ENCODE measurements at regions not wholly inside any gene's neighbourhood (a gene's known extent, or its start where the extent isn't known, plus 50 kb on each side); places are given as distances from the start of the nearest gene placed in this dataset.

DNA sequence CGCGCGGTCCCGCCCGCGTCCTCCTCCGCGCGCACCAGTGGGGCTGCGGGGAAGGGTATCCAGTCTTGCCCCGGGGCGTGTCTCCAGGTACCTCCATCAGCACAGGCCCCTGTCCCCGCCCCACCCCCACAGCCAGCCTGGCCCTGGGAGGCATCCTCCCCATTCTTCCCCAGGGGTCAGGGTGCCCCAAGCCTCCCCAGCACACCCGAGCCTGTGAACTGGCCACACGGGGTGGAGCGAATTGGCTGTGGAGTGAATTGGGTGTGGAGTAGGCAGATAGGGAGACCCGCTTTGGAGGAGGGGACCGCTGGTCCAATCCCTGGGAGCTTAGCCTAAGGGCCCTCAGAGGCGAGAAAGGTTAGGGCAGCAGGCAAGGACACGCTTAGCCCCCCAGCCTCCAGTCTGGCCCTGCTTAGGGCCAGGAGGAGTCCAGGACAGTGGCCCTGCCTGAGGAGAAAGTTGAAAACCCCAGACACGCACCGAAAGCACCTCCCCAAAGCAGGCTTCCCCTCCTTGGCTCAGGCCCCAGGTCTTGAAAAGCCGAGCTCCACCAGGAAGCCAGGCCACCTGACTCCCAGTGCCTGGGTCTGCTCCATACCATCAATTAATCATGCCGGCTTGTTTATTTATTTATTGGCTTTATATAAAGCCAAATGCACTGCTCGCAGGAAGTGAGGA is 107.7 kb upstream of the SLC6A11 start:
- TF ChIP-seq KDM5B (CRISPR knock-in tag; IDR thresholded peaks at IDR 0.05; ENCODE audit: borderline replicate concordance) (no peak), ZNF350 (CRISPR knock-in tag; IDR thresholded peaks at IDR 0.05; ENCODE audit: borderline replicate concordance, low read depth) (no peak), ZNF260 (CRISPR knock-in tag; IDR thresholded peaks at IDR 0.05; ENCODE audit: borderline replicate concordance, low read depth) (no peak), ZNF7 (CRISPR knock-in tag; IDR thresholded peaks at IDR 0.05) (no peak), KAT8 (CRISPR knock-in tag; IDR thresholded peaks at IDR 0.05) (no peak)
- TF ChIP-seq, protein P1, sequence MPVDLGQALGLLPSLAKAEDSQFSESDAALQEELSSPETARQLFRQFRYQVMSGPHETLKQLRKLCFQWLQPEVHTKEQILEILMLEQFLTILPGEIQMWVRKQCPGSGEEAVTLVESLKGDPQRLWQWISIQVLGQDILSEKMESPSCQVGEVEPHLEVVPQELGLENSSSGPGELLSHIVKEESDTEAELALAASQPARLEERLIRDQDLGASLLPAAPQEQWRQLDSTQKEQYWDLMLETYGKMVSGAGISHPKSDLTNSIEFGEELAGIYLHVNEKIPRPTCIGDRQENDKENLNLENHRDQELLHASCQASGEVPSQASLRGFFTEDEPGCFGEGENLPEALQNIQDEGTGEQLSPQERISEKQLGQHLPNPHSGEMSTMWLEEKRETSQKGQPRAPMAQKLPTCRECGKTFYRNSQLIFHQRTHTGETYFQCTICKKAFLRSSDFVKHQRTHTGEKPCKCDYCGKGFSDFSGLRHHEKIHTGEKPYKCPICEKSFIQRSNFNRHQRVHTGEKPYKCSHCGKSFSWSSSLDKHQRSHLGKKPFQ (CRISPR knock-in tag; IDR thresholded peaks at IDR 0.05; ENCODE audit: insufficient replicate concordance), result no peak
- Histone ChIP-seq H3K9me3 (ENCODE audit: low read length) (no peaks in the 10 kb centered on the region), H3K27ac (ENCODE audit: extremely low read length, insufficient read depth, low read length) (no peak overlapping the region), H3K4me3 (replicated peaks in 1 of 3; ENCODE audit: insufficient read depth in 1 of 3, low read depth in 2 of 3, low read length in 3 of 3) (no peak overlapping the region), H2AFZ (ENCODE audit: low read length) (no peak overlapping the region), H3K9ac (ENCODE audit: insufficient read depth, low read depth, low read length) (no peak overlapping the region), H3K36me3 (replicated peaks in 1 of 2; ENCODE audit: control insufficient read depth in 1 of 2, insufficient read depth in 2 of 2, low read length in 2 of 2) (no peaks in the 10 kb centered on the region), H3K4me1 (ENCODE audit: insufficient read depth, low read length) (no peaks in the 10 kb centered on the region), H3K4me2 (ENCODE audit: low read depth, low read length) (no peak overlapping the region), H4K20me1 (ENCODE audit: insufficient read depth, low read length) (no peaks in the 10 kb centered on the region), H3K27me3 (ENCODE audit: control insufficient read depth in 1 of 2, insufficient read depth in 2 of 2, low read length in 2 of 2) (peaks cover 8 to 43% of the 10 kb centered on the region in 2 experiments), H3K79me2 (ENCODE audit: insufficient read depth, low read length) (no peaks in the 10 kb centered on the region)
- BruUV-seq (replicated peaks), result no TSS peak
- POLR2A ChIA-PET, result no interaction called here
- in situ Hi-C loops (cut with HindIII; ENCODE audit: extremely low pct_ligation_motif_present, low pct_unique_long_range_greater_than_20kb), result no loop called here
- WGBS (ENCODE audit: low lambda C conversion rate), result 46% methylated on average over 4 of the region's 25 CpGs
- intact Hi-C loops (cut with micrococcal nuclease; ENCODE audit: unreplicated experiment), result no loop called here
- no peak for FAIRE-seq
- ATAC-seq, result no peak
- no peak for DNase-seq (ENCODE audit: low spot score)
- CTCF ChIA-PET (ENCODE audit: low intra/inter-chr PET ratio, low total read pairs), result no interaction called here

Measured in HepG2 (cell line).